ENCODE measurements at regions not wholly inside any gene's neighbourhood (a gene's known extent, or its start where the extent isn't known, plus 50 kb on each side); places are given as distances from the start of the nearest gene placed in this dataset.

GRCh38 chr5:14948383-14948782 lies 76.8 kb upstream of the ANKH start:
- no peak for TF ChIP-seq CTCF (IDR thresholded peaks at IDR 0.05; ENCODE audit: low read depth, low read length)
- no peak for DNase-seq (ENCODE audit: extremely low read depth, low read depth)

- no peak for DNase-seq (ENCODE audit: extremely low read depth, low read depth)
- peak; percentile 20 for TF ChIP-seq CTCF (IDR thresholded peaks at IDR 0.05; ENCODE audit: low read depth, low read length)
Measured at GRCh38 chr5:14946815-14947620, 75.4 kb upstream of the ANKH start.

GRCh38 chr5:14945450-14945849 lies 73.9 kb upstream of the ANKH start:
- DNase-seq (ENCODE audit: extremely low read depth, low read depth) = no peak
- TF ChIP-seq CTCF (IDR thresholded peaks at IDR 0.05; ENCODE audit: low read depth, low read length) = no peak

GRCh38 chr5:14944996-14945395 lies 73.4 kb upstream of the ANKH start:
- no peak for DNase-seq (ENCODE audit: extremely low read depth, low read depth)
- TF ChIP-seq CTCF (IDR thresholded peaks at IDR 0.05; ENCODE audit: low read depth, low read length) = no peak

- TF ChIP-seq CTCF (IDR thresholded peaks at IDR 0.05; ENCODE audit: low read depth, low read length) = no peak
Measured at GRCh38 chr5:14944350-14944739, 72.8 kb upstream of the ANKH start.

GRCh38 chr5:14942212-14942611 lies 70.6 kb upstream of the ANKH start:
- no peak for TF ChIP-seq CTCF (IDR thresholded peaks at IDR 0.05; ENCODE audit: low read depth, low read length)

More at GRCh38 chr5:14944350-14944739, 72.8 kb upstream of the ANKH start:
- DNase-seq (ENCODE audit: extremely low read depth, low read depth) = no peak

GRCh38 chr5:14937254-14937653 lies 65.7 kb upstream of the ANKH start:
- TF ChIP-seq CTCF (IDR thresholded peaks at IDR 0.05; ENCODE audit: low read depth, low read length) = no peak
- DNase-seq (ENCODE audit: extremely low read depth, low read depth) = no peak

More at GRCh38 chr5:14942212-14942611, 70.6 kb upstream of the ANKH start:
- no peak for DNase-seq (ENCODE audit: extremely low read depth, low read depth)
